GM19455 (cell line): ENCODE measurements at regions not wholly inside any gene's neighbourhood (a gene's known extent, or its start where the extent isn't known, plus 50 kb on each side); places are given as distances from the start of the nearest gene placed in this dataset.

Experiments used
- ATAC-seq: cut with Tn5 transposase; IDR thresholded peaks from one replicate; pipeline ENCODE4 v1.9.1; 2021; ENCODE audit not compliant: unreplicated experiment

DNA sequence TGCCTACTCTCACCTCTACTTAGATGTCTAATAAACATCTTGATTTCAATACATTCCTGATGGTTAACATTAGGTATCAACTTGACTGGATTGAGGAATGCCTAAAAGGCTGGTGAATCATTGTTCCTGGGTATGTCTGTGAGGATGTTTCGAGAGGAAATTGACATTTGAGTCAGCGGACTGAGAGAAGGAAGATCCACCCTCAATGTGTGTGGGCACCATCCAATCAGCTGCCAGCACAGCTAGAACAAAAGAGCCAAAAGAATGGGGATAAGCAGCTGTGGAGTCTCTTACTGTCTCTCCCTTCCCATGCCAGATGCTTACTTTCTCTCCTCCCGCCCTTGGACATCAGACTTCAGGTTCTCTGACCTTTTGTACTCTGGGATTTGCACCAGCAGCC lies 128.6 kb upstream of the HS3ST5 start:
- no peak for ATAC-seq

DNA sequence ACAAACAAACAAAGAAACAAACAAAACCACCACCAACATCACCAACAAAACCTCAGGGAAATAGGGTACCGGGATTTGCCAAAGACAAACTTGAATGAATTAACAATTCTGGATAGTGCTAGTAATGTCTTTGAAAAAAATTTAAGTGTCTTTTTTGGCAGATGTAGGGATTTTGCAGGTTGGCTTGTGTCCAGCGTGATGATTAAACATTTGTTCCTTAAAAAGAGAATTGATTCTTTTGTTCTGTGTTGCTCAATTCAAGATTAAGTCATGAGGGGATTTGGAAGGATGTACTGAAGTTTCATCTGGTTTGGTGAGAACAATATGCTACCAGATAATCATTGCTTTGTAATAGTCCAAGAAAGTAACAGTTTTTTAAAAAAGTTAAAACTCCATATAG lies 125.1 kb upstream of the HS3ST5 start:
- no peak for ATAC-seq

- ATAC-seq = no peak
These were observed 122.7 kb upstream of the HS3ST5 start for GRCh38 chr6:114465511-114465910.

GRCh38 chr6:114453737-114454276 lies 111.0 kb upstream of the HS3ST5 start:
- ATAC-seq = no peak

- no peak for ATAC-seq
These were observed 110.1 kb upstream of the HS3ST5 start for GRCh38 chr6:114452785-114453401.

DNA sequence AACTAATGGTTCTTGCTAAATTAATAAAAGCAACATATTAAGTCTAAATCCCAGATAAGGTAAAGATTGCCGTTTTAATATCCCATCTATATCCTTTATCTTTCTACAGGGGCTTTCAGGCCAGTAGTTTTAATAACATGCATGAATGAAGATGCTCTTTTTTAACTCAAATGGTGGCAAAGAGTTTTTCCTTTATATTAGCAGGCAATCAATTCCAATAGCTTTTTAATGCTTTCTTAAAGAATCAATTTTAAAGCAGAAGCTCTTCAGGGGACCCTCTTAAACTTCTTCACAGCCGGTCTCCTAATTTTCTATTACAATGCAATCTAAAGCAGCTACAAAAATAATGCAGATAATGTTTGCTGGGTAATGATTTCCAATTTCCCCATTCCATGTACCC lies 107.8 kb upstream of the HS3ST5 start:
- no peak for ATAC-seq

DNA sequence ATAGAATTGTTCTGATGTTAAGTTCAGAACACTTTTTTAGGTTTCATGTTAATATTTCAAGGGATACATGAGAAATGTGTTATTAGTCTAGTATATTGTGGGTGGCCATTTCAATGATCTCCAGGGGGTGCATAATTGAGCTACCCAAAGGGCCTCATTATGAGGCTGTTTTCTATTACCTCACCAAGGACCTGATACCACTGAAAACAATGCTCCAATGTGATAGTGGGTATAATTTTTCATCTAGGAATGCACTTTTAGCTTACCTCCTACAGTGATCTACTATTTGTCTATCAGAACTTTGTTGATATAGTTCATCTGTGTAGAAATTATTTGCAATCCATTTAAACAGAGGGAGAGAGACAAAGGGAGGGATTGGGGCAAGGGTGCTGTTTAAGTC lies 106.8 kb upstream of the HS3ST5 start:
- no peak for ATAC-seq

GRCh38 chr6:114446342-114446741 lies 103.5 kb upstream of the HS3ST5 start:
- ATAC-seq = no peak

DNA sequence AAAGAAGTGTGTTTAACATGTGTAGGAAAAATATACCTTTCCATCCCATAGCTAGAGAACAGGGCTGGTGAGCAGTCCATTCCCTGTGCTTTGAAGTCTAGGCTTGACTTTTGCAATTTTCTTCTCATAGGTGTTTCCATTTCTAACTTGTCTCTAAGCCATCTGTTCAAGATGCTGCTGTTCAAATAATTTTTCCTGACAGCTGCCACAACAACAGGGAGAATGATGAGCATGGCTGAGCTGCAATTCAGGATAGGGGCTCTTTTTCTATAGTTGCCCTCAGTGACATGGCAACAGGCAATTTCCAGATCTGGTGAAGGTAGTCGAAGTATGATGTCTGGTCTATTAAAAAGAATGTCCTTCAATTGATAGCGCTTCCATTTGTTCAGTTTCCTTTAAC lies 103.0 kb upstream of the HS3ST5 start:
- ATAC-seq = no peak

DNA sequence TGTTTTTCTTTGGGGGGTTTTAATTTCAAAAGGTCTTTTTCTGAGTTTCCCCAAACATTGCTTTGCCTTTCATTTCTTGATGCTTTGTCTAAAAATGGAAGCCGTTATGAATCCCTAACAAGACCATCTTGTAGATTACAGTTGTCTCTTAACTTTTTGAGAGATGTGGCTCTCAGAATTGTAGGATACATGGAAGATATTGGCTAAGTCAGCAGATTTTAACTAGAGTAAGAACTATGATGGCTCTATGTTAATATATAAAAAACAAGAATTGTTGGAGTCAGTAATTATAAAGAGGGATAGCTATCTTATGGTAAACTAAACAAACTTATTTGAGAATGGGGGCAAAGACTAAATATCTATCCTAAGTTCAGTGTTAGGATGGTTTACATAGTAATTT lies 96.6 kb upstream of the HS3ST5 start:
- no peak for ATAC-seq

DNA sequence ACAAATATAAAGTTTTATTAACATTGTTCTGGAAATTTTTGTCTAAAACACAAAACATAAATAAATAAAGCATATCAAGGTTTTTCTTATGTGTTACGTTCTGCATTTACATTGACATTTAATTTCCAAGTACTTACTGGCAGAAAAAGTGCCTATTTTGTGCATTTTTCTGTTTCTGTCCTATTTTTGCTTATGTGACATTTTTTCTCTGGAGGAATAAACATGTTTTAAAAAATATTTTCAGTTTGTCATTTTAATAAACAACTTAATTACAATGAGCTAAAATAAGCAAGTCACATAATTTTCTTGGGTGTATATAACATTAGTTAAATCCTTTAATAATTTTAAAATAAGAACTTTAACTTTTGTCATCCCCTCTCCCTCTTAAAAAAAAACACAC lies 94.4 kb upstream of the HS3ST5 start:
- ATAC-seq = no peak

- ATAC-seq = no peak
These were observed 93.9 kb upstream of the HS3ST5 start for GRCh38 chr6:114436691-114437090.

DNA sequence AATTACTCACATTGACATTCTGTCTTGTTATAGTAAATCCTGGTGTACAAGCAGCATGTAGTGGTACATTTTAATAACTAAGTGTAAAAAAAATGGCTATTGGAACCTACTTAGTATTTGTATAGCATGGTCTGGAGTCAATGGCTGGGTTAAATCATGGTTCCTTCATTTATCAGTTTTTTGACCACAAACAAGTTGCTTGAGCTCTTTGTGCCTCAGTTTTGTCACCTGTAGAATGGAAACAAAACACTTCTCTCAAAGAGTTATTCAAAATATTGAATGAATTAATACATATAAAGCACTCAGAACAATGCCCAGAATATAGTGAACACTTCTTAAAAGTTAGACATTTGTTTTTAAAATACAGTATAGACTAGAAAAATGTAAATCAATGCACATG lies 93.2 kb upstream of the HS3ST5 start:
- no peak for ATAC-seq

- no peak for ATAC-seq
These were observed 89.6 kb upstream of the HS3ST5 start for GRCh38 chr6:114432400-114432799.

- no peak for ATAC-seq
These were observed 88.8 kb upstream of the HS3ST5 start for GRCh38 chr6:114431641-114432040.

DNA sequence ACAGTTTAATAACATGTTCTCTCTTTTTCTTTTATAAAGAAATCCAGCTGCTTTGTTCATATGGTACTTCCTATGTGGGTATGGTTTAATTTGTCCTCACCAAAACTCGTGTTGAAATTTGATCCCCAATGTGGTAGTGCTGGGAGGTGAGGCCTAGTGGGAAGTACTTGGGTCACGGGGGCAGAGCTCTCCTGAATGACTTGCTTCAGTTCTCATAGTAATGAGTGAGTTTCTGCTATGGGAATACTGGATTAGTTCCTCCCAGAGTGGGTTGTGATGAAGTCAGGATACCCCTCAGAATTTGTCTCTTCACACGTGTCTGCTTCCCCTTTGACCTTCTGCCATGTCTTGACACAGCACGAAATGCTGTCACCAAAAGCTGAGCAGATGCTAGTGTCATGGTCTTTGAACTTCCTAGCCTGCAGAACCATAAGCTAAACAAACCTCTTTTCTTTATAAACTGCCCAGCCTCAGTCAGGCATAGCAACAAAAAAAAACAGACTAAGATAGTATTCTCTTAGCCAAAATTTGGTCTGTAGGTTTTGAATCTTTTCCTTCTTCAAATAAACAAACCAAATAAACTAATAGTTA lies 87.8 kb upstream of the HS3ST5 start:
- ATAC-seq = no peak

DNA sequence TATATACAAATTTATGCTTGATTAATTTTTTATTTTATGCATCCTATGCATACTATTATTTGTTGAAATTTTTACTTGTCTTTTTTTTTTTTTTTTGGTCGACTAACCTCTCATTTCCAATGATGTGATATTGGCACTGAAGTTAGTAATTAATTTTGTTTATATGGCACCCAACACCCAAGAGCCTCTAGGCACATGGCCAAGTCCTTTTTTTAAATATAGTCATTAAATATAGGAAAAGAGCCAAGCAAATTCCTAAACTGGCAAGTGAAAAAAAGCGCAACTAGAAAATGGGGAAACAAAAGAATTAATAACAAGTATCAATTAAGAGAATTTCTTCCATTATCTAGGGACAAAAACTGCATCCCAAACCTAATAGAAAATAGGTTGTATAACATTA lies 85.5 kb upstream of the HS3ST5 start:
- no peak for ATAC-seq

GRCh38 chr6:114421199-114421598 lies 78.4 kb upstream of the HS3ST5 start:
- no peak for ATAC-seq

GRCh38 chr6:114419175-114419574 lies 76.4 kb upstream of the HS3ST5 start:
- ATAC-seq = peak; percentile 83

DNA sequence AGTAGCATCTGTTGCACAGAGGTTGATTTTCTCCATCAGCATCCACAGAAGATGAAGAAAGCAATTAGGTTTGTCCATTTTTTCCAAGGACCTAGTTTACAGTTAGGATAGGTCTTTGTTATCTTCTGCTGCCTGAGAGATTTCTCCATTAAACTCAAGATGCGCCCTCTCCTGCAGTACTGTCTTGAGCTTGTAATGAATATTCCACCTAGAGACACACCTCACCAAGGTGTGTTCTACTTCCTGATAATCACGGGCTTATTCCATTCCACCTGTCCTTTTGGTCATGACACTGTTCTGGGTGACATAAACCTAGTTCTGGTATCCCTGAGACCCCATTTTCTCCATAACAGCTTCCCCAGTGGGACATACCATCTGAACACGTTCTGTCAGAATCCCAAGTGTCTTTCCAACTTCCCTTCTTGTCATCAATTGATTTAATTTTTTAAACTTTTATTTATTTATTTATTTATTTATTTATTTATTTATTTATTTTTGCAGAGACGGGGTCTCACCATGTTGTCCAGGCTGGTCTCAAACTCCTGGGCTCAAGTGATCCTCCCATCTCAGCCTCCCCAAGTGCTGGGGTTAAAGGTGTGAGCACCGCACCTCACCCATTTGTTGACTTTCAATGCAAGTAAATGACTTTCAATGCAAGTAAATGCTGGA lies 75.6 kb upstream of the HS3ST5 start:
- ATAC-seq = no peak

GRCh38 chr6:114407426-114408035 lies 64.7 kb upstream of the HS3ST5 start:
- no peak for ATAC-seq

DNA sequence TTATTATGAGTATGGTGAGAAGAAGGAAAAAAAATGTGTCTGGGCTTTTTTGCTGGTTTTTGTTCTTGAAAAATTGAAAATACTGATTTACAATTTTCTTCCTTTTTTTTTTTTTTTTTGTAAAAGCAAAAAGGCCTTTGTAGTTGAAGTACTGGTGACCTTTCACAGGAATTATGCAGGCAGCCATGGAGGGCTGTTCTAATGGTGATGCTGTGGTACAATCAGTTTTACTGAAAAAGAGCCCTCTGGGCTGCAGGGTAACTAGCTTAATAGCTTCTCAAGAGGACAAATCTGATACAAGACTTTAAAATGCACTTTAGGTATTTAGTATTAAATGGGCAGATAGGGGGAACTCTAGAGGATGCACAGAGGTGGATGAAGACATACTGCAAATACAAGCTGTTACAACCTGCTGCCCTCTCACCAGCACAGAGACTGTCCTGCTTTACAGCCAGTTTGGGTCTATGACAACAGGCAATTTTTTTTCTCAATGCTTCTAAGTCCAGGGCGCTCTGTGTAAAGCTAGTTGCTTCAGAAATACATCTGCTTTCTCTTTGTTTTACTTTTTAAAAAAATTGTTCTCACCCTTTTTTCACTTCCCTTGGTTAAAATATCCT lies 61.6 kb upstream of the HS3ST5 start:
- ATAC-seq = no peak
